GM18870 (cell line): ENCODE measurements at regions not wholly inside any gene's neighbourhood (a gene's known extent, or its start where the extent isn't known, plus 50 kb on each side); places are given as distances from the start of the nearest gene placed in this dataset.

Experiments
- ATAC-seq: cut with Tn5 transposase; IDR thresholded peaks from one replicate; pipeline ENCODE4 v1.9.1; 2021; ENCODE audit warnings: moderate library complexity; ENCODE audit not compliant: unreplicated experiment

GRCh38 chr9:111197256-111197655 is 132.8 kb downstream of the OR2K2 start:
- no peak for ATAC-seq

DNA sequence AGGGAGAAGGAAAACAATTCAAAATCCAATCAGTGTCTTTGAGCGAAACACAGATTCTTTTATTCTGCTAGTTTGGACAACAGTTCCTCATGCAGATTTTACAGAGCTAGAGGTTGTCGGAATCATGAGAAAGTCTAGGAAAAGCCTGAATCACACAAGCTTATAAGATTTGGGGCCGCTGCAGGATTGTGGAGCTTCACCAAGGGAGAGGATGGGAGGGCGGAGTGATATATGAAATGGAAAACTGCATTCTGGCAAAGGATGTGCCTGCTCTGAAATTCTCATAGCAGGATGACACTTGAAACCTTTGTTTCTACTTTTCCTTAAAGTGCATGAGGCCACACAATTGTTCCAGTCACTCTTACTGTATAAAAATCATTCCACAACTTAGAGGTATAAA is 134.3 kb downstream of the OR2K2 start:
- no peak for ATAC-seq

GRCh38 chr9:111193095-111193494 is 136.9 kb downstream of the OR2K2 start:
- ATAC-seq: no peak

DNA sequence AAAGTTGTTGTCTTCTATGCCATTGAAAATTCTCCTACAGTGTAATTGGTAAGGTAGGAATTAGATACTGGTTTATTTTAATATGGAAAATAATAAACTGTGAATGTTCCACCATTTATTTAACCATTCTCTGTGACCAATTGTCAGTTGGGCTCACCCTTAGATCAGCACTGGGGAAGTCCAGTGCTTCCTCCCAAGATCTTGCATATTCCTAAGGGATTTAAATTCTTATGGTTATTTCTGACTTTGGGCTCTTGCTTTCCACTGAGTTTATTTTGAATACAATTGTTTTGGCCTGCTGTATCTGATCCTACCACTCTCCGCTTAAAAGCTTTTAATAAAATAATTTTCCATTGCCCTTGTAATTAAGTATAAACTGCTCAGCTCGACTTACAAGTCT is 137.4 kb downstream of the OR2K2 start:
- no peak for ATAC-seq

DNA sequence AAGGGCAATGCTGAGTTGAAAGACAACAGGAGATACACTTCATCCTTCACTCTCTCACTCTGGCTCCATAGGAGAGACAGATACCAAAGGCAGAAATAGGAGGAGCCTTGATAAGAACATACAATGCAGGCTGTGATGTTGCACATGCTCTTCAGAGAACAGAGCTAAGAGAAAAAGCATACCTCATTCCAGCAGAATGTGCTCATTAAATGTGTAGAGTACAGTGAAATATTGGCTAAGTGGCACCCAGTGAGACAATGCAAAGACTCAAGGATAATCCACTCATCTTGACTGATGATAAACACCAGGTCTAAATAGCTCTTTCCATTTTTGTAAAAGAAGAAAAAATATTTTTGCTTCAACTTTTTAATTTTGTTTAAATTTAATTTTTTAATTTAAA is 139.7 kb downstream of the OR2K2 start:
- ATAC-seq: no peak

GRCh38 chr9:111187376-111187775 is 142.6 kb downstream of the OR2K2 start:
- no peak for ATAC-seq

DNA sequence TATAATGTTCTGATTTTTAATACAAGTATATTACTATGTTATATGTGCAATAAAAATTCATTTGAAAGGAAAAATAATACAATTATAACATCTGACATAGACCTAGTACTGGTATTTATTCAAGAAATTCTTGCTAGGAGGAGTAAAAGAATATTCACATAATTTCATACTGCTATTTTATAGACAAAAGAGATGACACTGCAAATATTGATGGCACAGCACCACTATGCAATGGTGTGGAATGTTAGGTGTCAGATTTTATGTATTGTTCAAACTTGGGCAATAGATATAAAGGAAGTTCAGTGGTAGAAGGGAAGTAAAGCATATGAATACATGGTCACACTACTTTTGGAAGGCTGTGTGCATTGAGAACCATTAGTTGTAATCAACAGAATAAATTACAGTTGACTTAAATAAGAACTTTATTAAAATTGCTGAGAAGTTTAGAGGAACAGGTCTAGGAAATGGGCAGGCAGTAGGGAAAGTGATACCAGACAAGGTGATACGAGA is 143.9 kb downstream of the OR2K2 start:
- ATAC-seq: no peak

DNA sequence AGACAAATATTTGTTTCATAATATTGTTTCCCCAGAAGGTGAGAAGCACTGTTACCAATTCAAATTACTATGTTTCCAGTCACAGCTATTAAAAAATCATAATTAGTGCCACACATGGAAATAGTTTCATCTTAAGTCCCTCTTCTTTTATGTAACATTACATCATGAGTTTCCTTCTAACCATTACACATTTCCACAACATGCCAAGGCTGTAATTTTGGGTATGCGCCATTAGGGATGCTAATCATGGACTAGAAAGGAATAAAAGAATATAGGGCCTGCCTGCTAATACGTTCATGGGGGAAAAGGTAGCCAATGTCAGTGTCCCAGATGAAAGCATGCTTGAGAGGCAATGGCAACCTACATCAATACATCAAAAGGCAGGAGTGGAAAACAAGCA is 142.5 kb upstream of the LPAR1 start:
- no peak for ATAC-seq

DNA sequence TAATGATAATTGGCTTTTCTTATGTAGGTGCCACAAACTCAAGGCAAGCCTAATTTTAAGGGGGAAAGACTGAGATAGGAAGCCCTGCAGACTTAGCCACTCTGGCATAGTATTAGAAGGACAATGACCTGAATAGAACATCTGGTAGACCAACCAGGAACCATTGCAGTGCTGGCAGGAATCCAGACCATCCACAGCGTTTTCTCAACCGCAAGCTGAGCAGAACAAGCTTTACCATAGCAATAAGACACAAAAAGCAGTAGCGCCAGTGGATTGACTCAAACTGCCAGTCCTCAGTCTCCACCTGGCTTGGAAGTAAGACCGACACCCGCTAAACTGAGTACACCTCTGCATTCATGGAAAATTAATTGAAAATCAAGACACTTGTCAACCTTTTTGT is 141.3 kb upstream of the LPAR1 start:
- ATAC-seq: no peak

DNA sequence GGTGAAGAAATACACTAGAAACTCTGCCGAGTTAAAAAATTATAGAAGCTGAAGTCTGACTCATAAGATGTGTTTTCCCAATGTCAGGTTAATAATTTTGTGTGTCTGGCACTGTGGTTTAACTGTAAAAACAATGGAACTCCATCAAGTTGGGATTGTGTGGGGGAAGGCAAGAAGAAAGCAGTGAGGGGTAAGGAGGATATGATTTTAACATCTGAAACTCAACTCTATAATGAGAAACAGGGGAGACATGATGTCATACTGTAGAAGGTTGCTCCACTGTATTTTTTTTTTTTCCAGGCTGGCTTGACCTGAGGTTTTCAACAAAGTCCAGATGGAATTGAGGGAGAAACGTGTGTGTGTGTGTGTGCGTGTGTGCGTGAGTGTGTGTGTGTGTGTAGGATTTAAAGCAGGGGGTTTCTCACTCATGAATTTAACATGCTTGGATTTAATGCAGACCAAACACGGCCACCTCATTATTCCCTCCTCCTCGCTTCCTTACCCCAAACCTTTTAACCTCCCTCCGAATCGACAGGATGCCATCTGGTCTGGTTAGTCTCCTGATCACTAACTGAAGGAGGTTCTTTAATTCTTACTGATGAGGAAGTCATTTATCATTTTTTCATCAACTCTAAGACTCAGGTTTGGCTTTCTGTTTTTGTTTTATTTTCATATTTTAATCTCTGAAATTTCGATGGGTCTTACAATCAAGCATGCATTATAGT is 140.2 kb upstream of the LPAR1 start:
- ATAC-seq: no peak

- ATAC-seq: no peak
Measured at GRCh38 chr9:111176511-111176910, 138.2 kb upstream of the LPAR1 start.

- ATAC-seq: no peak
Measured at GRCh38 chr9:111175350-111175749, 137.1 kb upstream of the LPAR1 start.

GRCh38 chr9:111167341-111167740 is 129.1 kb upstream of the LPAR1 start:
- ATAC-seq: no peak

DNA sequence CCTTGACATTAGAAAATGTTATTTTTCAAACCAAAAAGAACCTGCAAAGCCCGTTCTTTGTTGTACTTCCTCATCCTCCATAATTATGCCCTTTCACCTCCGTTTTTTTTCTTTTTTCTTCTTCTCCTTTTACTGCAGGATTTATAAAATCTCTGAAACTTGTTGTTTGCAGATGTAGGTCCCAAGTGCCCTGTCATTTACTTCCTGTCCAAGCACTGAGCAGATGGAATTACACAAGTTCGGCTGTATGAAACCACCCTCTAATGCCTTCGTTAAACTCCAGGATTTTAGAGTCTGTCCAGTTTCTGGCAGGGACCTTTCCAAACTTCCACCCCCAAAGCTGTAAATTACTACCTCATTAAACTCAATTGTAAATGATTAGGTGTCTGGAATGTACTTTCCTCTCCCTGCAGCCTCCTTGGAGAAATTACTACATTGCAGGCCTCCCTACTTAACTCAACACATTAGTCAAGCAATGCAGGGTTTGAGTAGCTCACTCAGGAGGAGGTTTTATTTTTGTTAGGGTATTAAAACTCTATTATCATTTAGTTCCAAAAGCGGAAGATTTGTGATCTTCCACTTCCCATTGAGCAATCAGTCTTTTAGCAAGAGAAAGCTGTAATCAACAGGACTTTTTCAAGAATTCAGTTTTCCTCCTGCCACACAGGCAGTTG is 125.6 kb upstream of the LPAR1 start:
- ATAC-seq: no peak

DNA sequence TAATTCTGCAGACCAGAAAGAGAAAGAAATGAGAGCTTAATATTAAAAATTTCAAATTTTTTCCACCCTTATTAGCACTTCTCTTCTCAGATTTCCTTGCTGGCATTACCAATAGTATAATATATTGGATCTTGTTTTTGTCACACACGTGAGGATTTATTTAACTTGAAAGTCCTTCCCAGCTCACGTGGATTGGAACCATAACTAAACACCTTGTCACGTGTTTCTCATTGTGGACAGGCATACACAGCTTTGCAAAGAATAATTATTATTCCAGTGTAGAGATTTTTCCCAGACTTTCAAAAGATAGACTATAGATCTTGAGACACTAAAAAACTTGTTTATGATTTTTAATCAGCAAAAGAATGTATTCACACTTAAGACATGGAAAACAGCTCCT is 123.8 kb upstream of the LPAR1 start:
- ATAC-seq: no peak

- no peak for ATAC-seq
Measured at GRCh38 chr9:111161015-111161415, 122.7 kb upstream of the LPAR1 start.

DNA sequence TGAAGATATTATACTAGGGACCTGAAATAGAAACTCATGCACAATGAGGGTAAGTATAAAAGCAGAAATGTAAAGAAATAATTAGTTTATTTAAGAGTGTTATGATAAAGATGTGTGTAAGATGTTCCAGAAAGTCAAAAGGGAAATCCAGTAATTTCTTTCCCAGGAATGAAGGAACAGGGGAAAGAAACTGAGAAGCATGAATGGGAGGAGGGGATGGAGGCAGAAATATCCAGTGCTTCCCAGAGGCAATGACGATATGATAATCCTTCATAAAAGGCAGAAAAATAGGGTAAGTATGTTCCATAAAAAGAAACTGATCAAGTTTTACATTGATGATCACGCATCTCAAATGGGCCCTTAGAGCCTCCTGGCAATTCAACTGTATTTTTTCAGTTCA is 120.7 kb upstream of the LPAR1 start:
- no peak for ATAC-seq

DNA sequence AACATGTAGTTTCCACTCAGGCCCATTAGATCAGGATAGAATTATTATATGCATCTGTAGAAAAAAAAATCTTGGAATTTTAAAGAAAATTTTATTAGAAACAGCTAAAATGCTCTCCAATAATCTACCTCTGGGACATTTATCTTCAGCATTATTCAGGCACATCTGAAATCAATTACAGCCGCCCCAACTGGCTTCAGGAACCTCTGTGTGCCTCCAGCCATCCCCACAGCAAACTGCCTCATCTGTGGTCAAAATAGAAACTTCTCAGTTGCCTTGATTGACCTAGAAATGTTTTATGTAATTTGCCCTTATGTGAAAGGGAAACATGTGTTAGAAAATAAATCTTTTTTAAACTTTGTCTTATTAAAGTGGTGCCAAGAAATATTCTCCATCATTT is 120.1 kb upstream of the LPAR1 start:
- ATAC-seq: no peak

- no peak for ATAC-seq
Measured at GRCh38 chr9:111154081-111154562, 115.9 kb upstream of the LPAR1 start.

- no peak for ATAC-seq
Measured at GRCh38 chr9:111152614-111153406, 114.5 kb upstream of the LPAR1 start.

DNA sequence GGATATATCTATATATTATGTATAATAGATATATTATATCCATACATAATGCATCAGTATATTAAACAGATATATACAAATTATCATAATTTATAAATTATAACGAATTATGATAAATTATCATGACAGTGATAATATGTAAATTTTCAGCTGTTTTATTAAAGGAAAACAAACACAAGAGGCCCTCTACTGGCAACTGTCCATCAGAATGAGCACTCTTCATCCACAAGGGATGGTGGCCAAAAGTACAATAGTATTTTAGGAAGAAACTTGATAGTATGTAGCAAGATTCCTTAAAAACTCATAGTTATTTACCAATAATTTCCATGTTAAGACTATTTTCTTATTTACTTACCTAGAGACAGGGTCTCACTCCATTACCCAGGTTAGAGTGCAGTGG is 113.3 kb upstream of the LPAR1 start:
- ATAC-seq: no peak

DNA sequence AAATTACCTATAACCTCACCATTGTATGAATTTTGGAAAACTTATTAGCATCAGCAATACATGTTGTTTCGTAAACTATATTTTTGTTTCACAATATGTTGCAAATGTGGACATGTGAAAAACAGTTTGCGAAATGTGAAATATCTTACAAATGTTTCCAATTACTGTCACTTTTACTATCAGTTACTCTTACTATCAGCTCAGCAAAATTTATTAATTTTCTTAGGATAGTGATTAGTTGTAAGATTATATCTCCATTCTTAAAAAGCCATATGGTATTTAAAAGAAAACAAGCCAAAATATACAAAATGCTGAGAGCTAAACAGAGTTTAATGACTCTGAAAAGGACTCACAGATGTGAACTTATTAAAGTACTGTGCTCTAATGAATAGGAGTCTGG is 111.9 kb upstream of the LPAR1 start:
- no peak for ATAC-seq
